Endothelial cell of umbilical vein (primary cell): ENCODE measurements at regions not wholly inside any gene's neighbourhood (a gene's known extent, or its start where the extent isn't known, plus 50 kb on each side); places are given as distances from the start of the nearest gene placed in this dataset.

Source experiments
- BruUV-seq: library from RNA; stranded (reverse); fragments of 400-500 nt; replicated peaks from 2 replicates; lab custom pipeline; 2021; lab: Mats Ljungman, UMichigan
- CTCF ChIA-PET: fragments of 300-600, 350-600 bp; sonication (Branson Sonifier 250); formaldehyde crosslinking; loops from one replicate; lab custom pipeline; 2021; ENCODE audit warnings: antibody characterized with exemption, inconsistent platforms; lab: Charles Lee
- POLR2A ChIA-PET: fragments of 300-600, 350-600 bp; sonication (Branson Sonifier 250); formaldehyde crosslinking; loops from one replicate; lab custom pipeline; 2021; ENCODE audit warnings: antibody characterized with exemption, inconsistent platforms; lab: Charles Lee
- DNase-seq: peaks from one replicate; pipeline ENCODE4 v3.0.0-alpha.2; 2011; ENCODE audit warnings: low read depth, low spot score
- FAIRE-seq: peaks from 2 replicates; lab custom pipeline; 2011; peaks lifted over from hg19 to GRCh38; lab: Jason Lieb, UNC
- H2AFZ ChIP-seq: 2 replicates; pipeline ENCODE4 v1.6.0; 2012; ENCODE audit warnings: low read depth, low read length, control low read depth, inconsistent platforms
- H3K27ac ChIP-seq: 2 replicates; pipeline ENCODE4 v1.5.1; 2011; ENCODE audit warnings: low read depth, mild to moderate bottlenecking, control low read depth, low read length, moderate library complexity; ENCODE audit not compliant: insufficient read depth
- H3K27me3 ChIP-seq, 2 experiments: 2 replicates each; pipeline versions ENCODE4 v1.6.0 to v1.6.1; 2011; ENCODE audit warnings: low read length in 2 of 2, mixed read lengths in 1 of 2; ENCODE audit not compliant: control insufficient read depth in 2 of 2, insufficient read depth in 2 of 2
- H3K36me3 ChIP-seq, 2 experiments: 2 replicates in 1 of 2; 3 replicates in 1 of 2; pipeline ENCODE4 v1.5.1; 2011; ENCODE audit warnings: low read length in 2 of 2, mild to moderate bottlenecking in 1 of 2, moderate library complexity in 1 of 2; ENCODE audit not compliant: control insufficient read depth in 2 of 2, insufficient read depth in 2 of 2; ENCODE audit errors: extremely low read depth in 1 of 2
- H3K4me1 ChIP-seq: 3 replicates; pipeline ENCODE4 v1.5.1; 2011; ENCODE audit warnings: mild to moderate bottlenecking, low read length; ENCODE audit not compliant: control insufficient read depth, insufficient read depth; ENCODE audit errors: extremely low read depth
- H3K4me2 ChIP-seq: 2 replicates; pipeline ENCODE4 v1.6.1; 2011; ENCODE audit warnings: low read length, control low read depth, mixed read lengths; ENCODE audit not compliant: insufficient read depth
- H3K4me3 ChIP-seq, 3 experiments: fragments of 200-600 bp in 1 of 3; sonication (generic), shearing (Covaris generic) in 1 of 3; replicated peaks in 1 of 3; 2 replicates each; pipeline ENCODE4 v1.5.1; 2011 to 2016; ENCODE audit warnings: control low read depth in 3 of 3, low read length in 3 of 3, mild to moderate bottlenecking in 2 of 3, inconsistent platforms in 1 of 3, low read depth in 1 of 3, moderate library complexity in 1 of 3; ENCODE audit not compliant: insufficient read depth in 1 of 3
- H3K79me2 ChIP-seq: 2 replicates; pipeline ENCODE4 v1.6.0; 2012; ENCODE audit warnings: low read length, inconsistent platforms; ENCODE audit not compliant: control insufficient read depth, insufficient read depth
- H3K9ac ChIP-seq: replicated peaks from 2 replicates; pipeline ENCODE3; 2011; ENCODE audit warnings: low read length, control low read depth; ENCODE audit not compliant: insufficient read depth; ENCODE audit errors: extremely low read depth
- H3K9me1 ChIP-seq: replicated peaks from 3 replicates; pipeline ENCODE4 v1.6.0; 2011; ENCODE audit warnings: mild to moderate bottlenecking, low read length; ENCODE audit not compliant: control insufficient read depth, insufficient read depth; ENCODE audit errors: extremely low read depth
- H3K9me3 ChIP-seq: replicated peaks from 2 replicates; pipeline ENCODE4 v1.5.1; 2012; ENCODE audit warnings: low read length, inconsistent platforms; ENCODE audit not compliant: control insufficient read depth, insufficient read depth
- H4K20me1 ChIP-seq: replicated peaks from 2 replicates; pipeline ENCODE3; 2011; ENCODE audit warnings: mild to moderate bottlenecking, low read length; ENCODE audit not compliant: control insufficient read depth, insufficient read depth; ENCODE audit errors: extremely low read depth
- EZH2 ChIP-seq: IDR thresholded peaks from 2 replicates; pipeline ENCODE4 v1.6.1; 2012; ENCODE audit warnings: borderline replicate concordance, low read depth, mild to moderate bottlenecking, moderate library complexity, low read length, inconsistent platforms; ENCODE audit not compliant: severe bottlenecking
- FOS ChIP-seq: IDR thresholded peaks from 2 replicates; pipeline ENCODE4 v1.6.1; 2011; ENCODE audit warnings: mild to moderate bottlenecking, low read length, moderate library complexity, borderline replicate concordance; ENCODE audit not compliant: insufficient read depth
- GATA2 ChIP-seq: IDR thresholded peaks from 2 replicates; pipeline ENCODE4 v1.7.0; 2011; ENCODE audit warnings: low read depth, mild to moderate bottlenecking, moderate library complexity, mixed read lengths, low read length; ENCODE audit not compliant: insufficient read length, insufficient read depth
- JUN ChIP-seq: IDR thresholded peaks from 2 replicates; pipeline ENCODE4 v1.6.1; 2011; ENCODE audit warnings: borderline replicate concordance, low read depth; ENCODE audit not compliant: insufficient read length, insufficient read depth
- POLR2A ChIP-seq: IDR thresholded peaks from 2 replicates; pipeline ENCODE4 v1.6.1; 2012; ENCODE audit warnings: low read depth, mild to moderate bottlenecking, control low read depth, low read length
- POLR2AphosphoS5 ChIP-seq: IDR thresholded peaks from 2 replicates; pipeline ENCODE4 v1.6.1; 2012; ENCODE audit warnings: low read depth, mild to moderate bottlenecking, control low read depth, low read length, moderate library complexity; ENCODE audit not compliant: insufficient read depth
- dilution Hi-C: fragments of 300-500 bp; cut with MboI; formaldehyde crosslinking; loops from one replicate; pipeline ENCODE4 v1.15.0; 2019; ENCODE audit warnings: low sequenced_read_pairs; ENCODE audit not compliant: extremely low pct_ligation_motif_present
- intact Hi-C: fragments of 100-400 bp; cut with micrococcal nuclease; formaldehyde crosslinking; loops from one replicate; pipeline ENCODE4 v1.10.0; 2022
- TF ChIP-seq, protein P1 (sequence below): IDR thresholded peaks from 2 replicates; pipeline ENCODE4 v1.6.1; 2011; ENCODE audit not compliant: insufficient read depth, insufficient read length
- TF ChIP-seq, protein P2 (sequence below), 2 donors: IDR thresholded peaks; 1 replicate in 1 of 2; 2 replicates in 1 of 2; pipeline ENCODE4 v1.5.1; 2011; ENCODE audit warnings: low read length in 2 of 2, mild to moderate bottlenecking in 2 of 2, moderate library complexity in 2 of 2, control low read depth in 1 of 2, inconsistent platforms in 1 of 2, low read depth in 1 of 2; ENCODE audit not compliant: insufficient read depth in 1 of 2; ENCODE audit errors: extremely low read depth in 1 of 2

DNA sequence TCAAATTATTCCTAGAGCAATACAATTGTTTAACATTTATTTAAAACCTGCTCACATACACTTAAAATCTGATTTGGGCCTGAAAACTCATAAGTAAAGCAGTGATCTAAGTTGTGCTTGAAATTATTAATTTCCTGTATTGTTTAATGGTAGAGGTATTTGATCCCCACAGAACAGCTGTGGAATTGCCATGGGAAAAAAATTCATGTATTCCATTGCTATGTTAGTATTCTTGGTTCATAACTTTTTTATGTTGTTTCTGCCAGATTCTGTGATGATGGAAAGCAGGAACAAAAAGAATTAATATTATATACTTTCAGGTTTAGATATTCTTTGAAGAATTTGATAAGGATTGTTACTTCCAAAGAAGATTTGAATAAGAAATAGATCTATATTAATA lies 831.5 kb upstream of the NR2F2 start:
- TF ChIP-seq, protein P1, sequence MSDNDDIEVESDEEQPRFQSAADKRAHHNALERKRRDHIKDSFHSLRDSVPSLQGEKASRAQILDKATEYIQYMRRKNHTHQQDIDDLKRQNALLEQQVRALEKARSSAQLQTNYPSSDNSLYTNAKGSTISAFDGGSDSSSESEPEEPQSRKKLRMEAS: no peak
- TF ChIP-seq, protein P2, sequence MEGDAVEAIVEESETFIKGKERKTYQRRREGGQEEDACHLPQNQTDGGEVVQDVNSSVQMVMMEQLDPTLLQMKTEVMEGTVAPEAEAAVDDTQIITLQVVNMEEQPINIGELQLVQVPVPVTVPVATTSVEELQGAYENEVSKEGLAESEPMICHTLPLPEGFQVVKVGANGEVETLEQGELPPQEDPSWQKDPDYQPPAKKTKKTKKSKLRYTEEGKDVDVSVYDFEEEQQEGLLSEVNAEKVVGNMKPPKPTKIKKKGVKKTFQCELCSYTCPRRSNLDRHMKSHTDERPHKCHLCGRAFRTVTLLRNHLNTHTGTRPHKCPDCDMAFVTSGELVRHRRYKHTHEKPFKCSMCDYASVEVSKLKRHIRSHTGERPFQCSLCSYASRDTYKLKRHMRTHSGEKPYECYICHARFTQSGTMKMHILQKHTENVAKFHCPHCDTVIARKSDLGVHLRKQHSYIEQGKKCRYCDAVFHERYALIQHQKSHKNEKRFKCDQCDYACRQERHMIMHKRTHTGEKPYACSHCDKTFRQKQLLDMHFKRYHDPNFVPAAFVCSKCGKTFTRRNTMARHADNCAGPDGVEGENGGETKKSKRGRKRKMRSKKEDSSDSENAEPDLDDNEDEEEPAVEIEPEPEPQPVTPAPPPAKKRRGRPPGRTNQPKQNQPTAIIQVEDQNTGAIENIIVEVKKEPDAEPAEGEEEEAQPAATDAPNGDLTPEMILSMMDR (IDR thresholded peaks at IDR 0.05; ENCODE audit: extremely low read depth in 1 of 2, insufficient read depth in 1 of 2, low read depth in 1 of 2, low read length in 2 of 2): no peak
- TF ChIP-seq FOS (no peak), JUN (no peak), POLR2AphosphoS5 (no peak), EZH2 (no peak), GATA2 (no peak), POLR2A (no peak)
- Histone ChIP-seq H3K9me3 (no peaks in the 10 kb centered on the region), H3K4me2 (no peak overlapping the region), H3K9me1 (no peaks in the 10 kb centered on the region), H3K9ac (no peak overlapping the region), H3K27ac (no peak overlapping the region), H3K36me3 (no peaks in the 10 kb centered on the region), H3K27me3 (no peaks in the 10 kb centered on the region), H4K20me1 (no peaks in the 10 kb centered on the region), H2AFZ (no peak overlapping the region), H3K4me3 (no peak overlapping the region), H3K4me1 (peaks cover 3% of the 10 kb centered on the region), H3K79me2 (no peaks in the 10 kb centered on the region)
- CTCF ChIA-PET: interaction anchor here (0.6 kb wide), 1 partner anchor 34 kb away, joined by 4 read pairs; no protein-coding TSS in a partner anchor
- intact Hi-C loops (no loop called here), dilution Hi-C loops (no loop called here)
- POLR2A ChIA-PET: interaction anchor here (0.6 kb wide), 1 partner anchor 20 kb away, joined by 3 read pairs; no protein-coding TSS in a partner anchor
- FAIRE-seq: no peak
- BruUV-seq: no TSS peak
- peak; percentile 49 for DNase-seq
